Panc1 (cell line): ENCODE measurements at regions not wholly inside any gene's neighbourhood (a gene's known extent, or its start where the extent isn't known, plus 50 kb on each side); places are given as distances from the start of the nearest gene placed in this dataset.
"Not testable (repeated sequence)": the region's sequence is repeated elsewhere in the genome, so short reads cannot be mapped to it uniquely, and the experiment has no call there.

Source experiments
- POLR2AphosphoS5 ChIP-seq: IDR thresholded peaks from 2 replicates; pipeline ENCODE4 v1.6.1; 2012; ENCODE audit warnings: mild to moderate bottlenecking, low read depth, low read length, moderate library complexity
- SIN3A ChIP-seq: IDR thresholded peaks from 2 replicates; pipeline ENCODE4 v1.6.1; 2012; ENCODE audit warnings: low read depth, mild to moderate bottlenecking, low read length, moderate library complexity, borderline replicate concordance; ENCODE audit not compliant: insufficient read depth
- TCF7L2 ChIP-seq: IDR thresholded peaks from 2 replicates; pipeline ENCODE4 v1.6.1; 2011; ENCODE audit warnings: mild to moderate bottlenecking, low read depth, low read length, inconsistent platforms
- TF ChIP-seq, protein P1 (sequence below): fragments of 450-650 bp; IDR thresholded peaks from 2 replicates; pipeline ENCODE4 v1.5.1; 2017; ENCODE audit warnings: mild to moderate bottlenecking
- TF ChIP-seq, protein P2 (sequence below), 2 experiments: IDR thresholded peaks; 2 replicates each; pipeline ENCODE4 v1.6.1; 2011 to 2012; ENCODE audit warnings: low read depth in 2 of 2, control low read depth in 1 of 2, low read length in 1 of 2, mild to moderate bottlenecking in 1 of 2, moderate library complexity in 1 of 2; ENCODE audit not compliant: insufficient read depth in 1 of 2

DNA sequence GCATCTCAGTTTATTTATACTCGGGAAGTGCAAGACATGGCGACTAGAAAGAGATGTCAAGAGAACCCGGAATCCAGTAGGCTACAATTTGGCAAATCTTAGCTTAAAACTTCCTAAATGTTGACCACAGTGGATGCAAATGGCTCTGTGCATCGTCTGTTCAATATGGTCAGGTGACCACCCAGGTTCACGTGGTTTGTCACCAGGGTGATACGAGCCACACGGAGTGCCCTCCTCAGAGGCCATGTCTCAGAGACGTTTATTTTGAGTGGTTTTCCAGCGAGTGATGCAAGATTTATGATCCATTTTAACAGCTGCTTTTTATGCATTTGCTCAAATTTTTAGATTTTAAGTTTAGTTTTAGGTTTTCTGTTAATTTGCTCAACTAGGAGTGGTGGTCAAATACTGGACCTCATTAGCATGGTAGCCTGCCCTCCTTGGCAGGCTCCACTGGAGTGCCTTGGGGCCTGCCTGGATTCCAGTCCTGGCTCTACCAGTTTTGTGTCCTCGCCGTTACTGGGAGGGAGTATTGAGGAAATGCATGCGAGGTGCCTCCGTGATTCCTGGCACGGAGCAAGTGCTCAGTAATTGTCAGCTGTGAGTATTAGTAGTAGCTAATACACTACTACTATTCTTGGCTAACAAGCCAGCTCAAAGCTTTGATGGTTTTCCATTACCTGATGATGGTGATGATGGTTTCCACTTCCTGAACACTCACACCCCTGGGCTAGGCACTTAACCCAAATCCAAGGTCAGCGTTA is 53.9 kb upstream of the APOD start:
- TF ChIP-seq, protein P1, sequence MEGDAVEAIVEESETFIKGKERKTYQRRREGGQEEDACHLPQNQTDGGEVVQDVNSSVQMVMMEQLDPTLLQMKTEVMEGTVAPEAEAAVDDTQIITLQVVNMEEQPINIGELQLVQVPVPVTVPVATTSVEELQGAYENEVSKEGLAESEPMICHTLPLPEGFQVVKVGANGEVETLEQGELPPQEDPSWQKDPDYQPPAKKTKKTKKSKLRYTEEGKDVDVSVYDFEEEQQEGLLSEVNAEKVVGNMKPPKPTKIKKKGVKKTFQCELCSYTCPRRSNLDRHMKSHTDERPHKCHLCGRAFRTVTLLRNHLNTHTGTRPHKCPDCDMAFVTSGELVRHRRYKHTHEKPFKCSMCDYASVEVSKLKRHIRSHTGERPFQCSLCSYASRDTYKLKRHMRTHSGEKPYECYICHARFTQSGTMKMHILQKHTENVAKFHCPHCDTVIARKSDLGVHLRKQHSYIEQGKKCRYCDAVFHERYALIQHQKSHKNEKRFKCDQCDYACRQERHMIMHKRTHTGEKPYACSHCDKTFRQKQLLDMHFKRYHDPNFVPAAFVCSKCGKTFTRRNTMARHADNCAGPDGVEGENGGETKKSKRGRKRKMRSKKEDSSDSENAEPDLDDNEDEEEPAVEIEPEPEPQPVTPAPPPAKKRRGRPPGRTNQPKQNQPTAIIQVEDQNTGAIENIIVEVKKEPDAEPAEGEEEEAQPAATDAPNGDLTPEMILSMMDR, result not testable (repeated sequence)
- not testable (repeated sequence) for TF ChIP-seq SIN3A, TCF7L2, POLR2AphosphoS5
- TF ChIP-seq, protein P2, sequence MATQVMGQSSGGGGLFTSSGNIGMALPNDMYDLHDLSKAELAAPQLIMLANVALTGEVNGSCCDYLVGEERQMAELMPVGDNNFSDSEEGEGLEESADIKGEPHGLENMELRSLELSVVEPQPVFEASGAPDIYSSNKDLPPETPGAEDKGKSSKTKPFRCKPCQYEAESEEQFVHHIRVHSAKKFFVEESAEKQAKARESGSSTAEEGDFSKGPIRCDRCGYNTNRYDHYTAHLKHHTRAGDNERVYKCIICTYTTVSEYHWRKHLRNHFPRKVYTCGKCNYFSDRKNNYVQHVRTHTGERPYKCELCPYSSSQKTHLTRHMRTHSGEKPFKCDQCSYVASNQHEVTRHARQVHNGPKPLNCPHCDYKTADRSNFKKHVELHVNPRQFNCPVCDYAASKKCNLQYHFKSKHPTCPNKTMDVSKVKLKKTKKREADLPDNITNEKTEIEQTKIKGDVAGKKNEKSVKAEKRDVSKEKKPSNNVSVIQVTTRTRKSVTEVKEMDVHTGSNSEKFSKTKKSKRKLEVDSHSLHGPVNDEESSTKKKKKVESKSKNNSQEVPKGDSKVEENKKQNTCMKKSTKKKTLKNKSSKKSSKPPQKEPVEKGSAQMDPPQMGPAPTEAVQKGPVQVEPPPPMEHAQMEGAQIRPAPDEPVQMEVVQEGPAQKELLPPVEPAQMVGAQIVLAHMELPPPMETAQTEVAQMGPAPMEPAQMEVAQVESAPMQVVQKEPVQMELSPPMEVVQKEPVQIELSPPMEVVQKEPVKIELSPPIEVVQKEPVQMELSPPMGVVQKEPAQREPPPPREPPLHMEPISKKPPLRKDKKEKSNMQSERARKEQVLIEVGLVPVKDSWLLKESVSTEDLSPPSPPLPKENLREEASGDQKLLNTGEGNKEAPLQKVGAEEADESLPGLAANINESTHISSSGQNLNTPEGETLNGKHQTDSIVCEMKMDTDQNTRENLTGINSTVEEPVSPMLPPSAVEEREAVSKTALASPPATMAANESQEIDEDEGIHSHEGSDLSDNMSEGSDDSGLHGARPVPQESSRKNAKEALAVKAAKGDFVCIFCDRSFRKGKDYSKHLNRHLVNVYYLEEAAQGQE (IDR thresholded peaks at IDR 0.05; ENCODE audit: insufficient read depth in 1 of 2, low read depth in 2 of 2, low read length in 1 of 2), result not testable (repeated sequence)
